ENCODE measurements at regions not wholly inside any gene's neighbourhood (a gene's known extent, or its start where the extent isn't known, plus 50 kb on each side); places are given as distances from the start of the nearest gene placed in this dataset.
A peak's percentile ranks its signal among the peaks of the same experiment; 100 is the strongest.

GRCh38 chr2:66683599-66683998, 248.7 kb downstream of the MEIS1 start:
- ChIA-PET POLR2A (no interaction called here), CTCF (no interaction called here)
- H3K27ac Mint-ChIP-seq (ENCODE audit: low read depth, unreplicated experiment): no peak overlapping the region

GRCh38 chr2:66684289-66684688, 249.4 kb downstream of the MEIS1 start:
- Mint-ChIP-seq H3K27me3 (ENCODE audit: insufficient read depth, unreplicated experiment) (no peaks in the 10 kb centered on the region), H3K36me3 (ENCODE audit: insufficient read depth, unreplicated experiment) (no peaks in the 10 kb centered on the region), H3K4me1 (ENCODE audit: insufficient read depth, unreplicated experiment) (peaks cover 13% of the 10 kb centered on the region), H3K9me3 (ENCODE audit: unreplicated experiment) (no peaks in the 10 kb centered on the region), H3K27ac (ENCODE audit: low read depth, unreplicated experiment) (peak overlapping the region; percentile 61), H3K4me3 (ENCODE audit: unreplicated experiment) (no peak overlapping the region)
- DNase-seq (ENCODE audit: unreplicated experiment): peak; percentile 55
- intact Hi-C loops (cut with micrococcal nuclease): no loop called here
- ChIA-PET POLR2A (interaction anchor here (1.1 kb wide), 1 partner anchor 25 kb away, joined by 4 read pairs; no protein-coding TSS in a partner anchor), CTCF (interaction anchor here (0.6 kb wide), 1 partner anchor 36 kb away, joined by 4 read pairs; no protein-coding TSS in a partner anchor)
- no TSS peak for BruUV-seq (replicated peaks)
- TF ChIP-seq CTCF (IDR thresholded peaks at IDR 0.05; ENCODE audit: unreplicated experiment): no peak

More at GRCh38 chr2:66683599-66683998, 248.7 kb downstream of the MEIS1 start:
- BruUV-seq (replicated peaks): no TSS peak
- Mint-ChIP-seq H3K4me1 (ENCODE audit: insufficient read depth, unreplicated experiment) (peaks cover 13% of the 10 kb centered on the region), H3K36me3 (ENCODE audit: insufficient read depth, unreplicated experiment) (no peaks in the 10 kb centered on the region), H3K4me3 (ENCODE audit: unreplicated experiment) (no peak overlapping the region), H3K27me3 (ENCODE audit: insufficient read depth, unreplicated experiment) (no peaks in the 10 kb centered on the region), H3K9me3 (ENCODE audit: unreplicated experiment) (no peaks in the 10 kb centered on the region)
- intact Hi-C loops (cut with micrococcal nuclease): no loop called here
- no peak for DNase-seq (ENCODE audit: unreplicated experiment)
- no peak for TF ChIP-seq CTCF (IDR thresholded peaks at IDR 0.05; ENCODE audit: unreplicated experiment)

- Mint-ChIP-seq H3K36me3 (ENCODE audit: insufficient read depth, unreplicated experiment) (no peaks in the 10 kb centered on the region), H3K9me3 (ENCODE audit: unreplicated experiment) (no peaks in the 10 kb centered on the region), H3K4me3 (ENCODE audit: unreplicated experiment) (no peak overlapping the region), H3K4me1 (ENCODE audit: insufficient read depth, unreplicated experiment) (peaks cover 13% of the 10 kb centered on the region), H3K27ac (ENCODE audit: low read depth, unreplicated experiment) (no peak overlapping the region), H3K27me3 (ENCODE audit: insufficient read depth, unreplicated experiment) (no peaks in the 10 kb centered on the region)
- no TSS peak for BruUV-seq (replicated peaks)
- TF ChIP-seq CTCF (IDR thresholded peaks at IDR 0.05; ENCODE audit: unreplicated experiment): no peak
- intact Hi-C loops (cut with micrococcal nuclease): no loop called here
- peak; percentile 16 for DNase-seq (ENCODE audit: unreplicated experiment)
- ChIA-PET CTCF (no interaction called here), POLR2A (no interaction called here)
Observed at GRCh38 chr2:66686755-66687154, 251.8 kb downstream of the MEIS1 start.

- peaks cover 13% of the 10 kb centered on the region for H3K4me1 Mint-ChIP-seq (ENCODE audit: insufficient read depth, unreplicated experiment)
- intact Hi-C loops (cut with micrococcal nuclease): no loop called here
- H3K36me3 Mint-ChIP-seq (ENCODE audit: insufficient read depth, unreplicated experiment): no peaks in the 10 kb centered on the region
- no TSS peak for BruUV-seq (replicated peaks)
- POLR2A ChIA-PET: interaction anchor here (0.6 kb wide), 1 partner anchor 1310 kb away, joined by 4 read pairs; no protein-coding TSS in a partner anchor
- H3K9me3 Mint-ChIP-seq (ENCODE audit: unreplicated experiment): no peaks in the 10 kb centered on the region
- H3K27ac Mint-ChIP-seq (ENCODE audit: low read depth, unreplicated experiment): no peak overlapping the region
- CTCF ChIA-PET: no interaction called here
- H3K4me3 Mint-ChIP-seq (ENCODE audit: unreplicated experiment): no peak overlapping the region
- DNase-seq (ENCODE audit: unreplicated experiment): no peak
- TF ChIP-seq CTCF (IDR thresholded peaks at IDR 0.05; ENCODE audit: unreplicated experiment): no peak
- H3K27me3 Mint-ChIP-seq (ENCODE audit: insufficient read depth, unreplicated experiment): no peaks in the 10 kb centered on the region
Observed at GRCh38 chr2:66688951-66689350, 254.0 kb downstream of the MEIS1 start.

All from MCF 10A (cell line).